ENCODE measurements at regions not wholly inside any gene's neighbourhood (a gene's known extent, or its start where the extent isn't known, plus 50 kb on each side); places are given as distances from the start of the nearest gene placed in this dataset.
"Not testable (repeated sequence)": the region's sequence is repeated elsewhere in the genome, so short reads cannot be mapped to it uniquely, and the experiment has no call there.

DNA sequence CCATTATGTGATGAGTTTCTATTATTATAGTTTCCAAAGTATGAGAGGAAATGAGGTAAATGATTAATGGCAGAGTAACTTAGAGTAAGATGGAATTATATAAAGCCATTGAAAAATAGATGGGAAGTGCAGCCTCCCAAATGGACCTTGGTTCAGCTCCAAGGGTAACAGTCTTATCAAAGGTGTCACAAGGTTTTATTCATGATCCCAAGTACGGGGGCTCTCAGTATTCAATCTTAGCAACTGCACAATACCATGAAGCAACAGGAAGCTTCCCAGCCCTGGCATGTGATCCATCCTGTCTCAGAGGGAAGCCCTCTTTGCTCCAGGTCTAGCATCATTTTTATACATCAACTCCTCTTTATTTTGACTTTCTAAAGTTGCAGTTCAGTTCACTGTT is 948.2 kb downstream of the GALC start:
- CTCF ChIA-PET = interaction anchor here (0.7 kb wide), 1 partner anchor 1541 kb away, joined by 3 read pairs; no protein-coding TSS in a partner anchor
- POLR2A ChIA-PET = interaction anchor here (0.6 kb wide), 1 partner anchor 1190 kb away, joined by 4 read pairs; no protein-coding TSS in a partner anchor

DNA sequence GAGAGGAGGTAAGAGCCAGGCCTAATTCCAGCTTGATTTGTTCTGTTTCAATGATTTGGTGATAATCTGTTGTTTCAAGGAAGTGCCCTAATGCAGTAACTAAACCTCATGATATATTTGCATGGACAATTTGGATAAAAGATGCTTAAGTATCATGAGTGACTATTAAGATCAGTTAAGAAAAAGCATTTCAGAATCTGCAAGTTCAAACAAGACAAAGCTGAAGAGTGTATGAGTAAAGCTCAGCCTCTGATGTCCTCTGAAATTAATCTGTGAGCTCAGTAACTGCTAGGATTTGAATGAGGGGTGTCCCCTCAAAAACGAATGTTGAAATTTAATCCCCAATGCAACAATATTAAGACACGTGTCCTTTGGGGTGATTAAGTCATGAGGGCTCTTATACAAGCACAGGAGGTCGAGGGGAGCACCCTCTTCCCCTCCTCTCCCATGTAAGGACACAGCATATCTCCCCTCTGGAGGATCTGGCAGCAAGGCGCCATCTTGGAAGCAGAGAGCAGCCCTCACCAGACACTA is 949.2 kb downstream of the GALC start:
- CTCF ChIA-PET = no interaction called here
- POLR2A ChIA-PET = no interaction called here

DNA sequence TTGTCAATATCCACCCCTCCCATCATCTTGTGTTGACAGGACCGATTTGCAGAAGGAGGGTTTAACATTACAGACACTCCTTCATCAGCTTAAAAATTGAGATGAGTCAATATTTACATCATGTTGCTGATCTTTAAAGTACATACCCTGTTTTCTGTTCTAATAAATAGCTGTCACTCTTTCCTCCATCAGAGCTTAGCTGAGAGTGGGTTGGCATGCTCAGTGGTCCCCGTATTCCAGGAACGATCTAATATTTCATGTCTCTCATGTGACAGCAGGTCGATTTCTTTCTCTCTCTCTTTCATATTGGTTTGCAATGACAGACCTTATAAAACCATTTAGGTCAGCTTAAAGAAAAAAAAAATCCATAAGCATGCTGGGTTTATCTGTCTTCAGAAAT is 950.6 kb downstream of the GALC start:
- CTCF ChIA-PET = no interaction called here
- POLR2A ChIA-PET = no interaction called here

DNA sequence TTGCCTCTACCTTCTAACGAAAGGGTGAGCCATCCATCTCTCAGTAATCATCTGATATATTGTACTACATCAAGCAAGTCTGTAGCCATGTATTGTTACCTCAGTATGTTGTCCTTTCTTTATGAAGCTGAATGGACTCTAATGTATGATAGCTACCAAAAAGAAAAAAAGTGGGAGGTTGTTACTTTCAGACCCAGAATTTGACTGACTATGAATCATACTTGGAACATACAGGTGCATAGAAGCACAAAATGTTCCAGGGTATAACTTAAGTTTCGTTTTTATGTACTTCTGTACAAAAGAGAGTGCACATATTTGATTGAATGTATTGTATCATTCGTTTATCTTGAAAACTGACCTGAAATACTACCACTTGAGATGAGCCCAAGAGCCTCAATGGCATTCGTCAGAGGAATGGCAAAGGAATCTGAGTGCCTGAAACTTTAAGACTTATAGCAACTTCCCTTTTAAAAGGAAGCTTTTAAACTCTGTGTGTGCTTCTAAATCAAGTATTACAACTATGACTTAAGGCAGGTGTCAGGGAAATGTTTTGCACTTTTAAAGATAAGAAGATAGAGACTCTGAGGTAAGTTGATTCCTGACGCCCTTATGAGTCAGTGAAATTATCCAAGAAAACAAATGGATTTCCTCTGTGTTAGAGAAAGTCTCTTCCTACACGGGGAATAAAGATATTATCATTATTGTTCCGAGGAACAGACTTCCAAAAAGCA is 951.5 kb downstream of the GALC start:
- ChIA-PET POLR2A (no interaction called here), CTCF (no interaction called here)

DNA sequence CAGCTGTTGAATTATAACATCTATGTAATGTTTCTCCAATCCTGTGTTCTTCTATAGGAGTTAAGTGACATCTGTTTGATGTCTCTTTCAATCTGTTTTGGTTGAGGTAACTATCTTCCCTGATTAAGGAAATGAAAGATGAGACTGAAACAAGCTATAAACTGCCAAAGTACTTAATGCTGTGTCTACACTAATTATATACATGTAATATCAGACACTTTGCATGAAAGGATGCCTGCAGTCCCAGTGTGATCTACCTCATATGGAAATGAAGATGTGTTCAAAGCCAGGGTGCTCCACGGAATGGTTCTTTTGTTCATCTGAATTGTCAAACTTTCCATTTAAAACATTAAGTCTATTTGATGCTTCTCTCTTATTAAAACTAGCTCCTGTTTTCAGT is 958.3 kb downstream of the GALC start:
- ChIA-PET CTCF (no interaction called here), POLR2A (no interaction called here)

DNA sequence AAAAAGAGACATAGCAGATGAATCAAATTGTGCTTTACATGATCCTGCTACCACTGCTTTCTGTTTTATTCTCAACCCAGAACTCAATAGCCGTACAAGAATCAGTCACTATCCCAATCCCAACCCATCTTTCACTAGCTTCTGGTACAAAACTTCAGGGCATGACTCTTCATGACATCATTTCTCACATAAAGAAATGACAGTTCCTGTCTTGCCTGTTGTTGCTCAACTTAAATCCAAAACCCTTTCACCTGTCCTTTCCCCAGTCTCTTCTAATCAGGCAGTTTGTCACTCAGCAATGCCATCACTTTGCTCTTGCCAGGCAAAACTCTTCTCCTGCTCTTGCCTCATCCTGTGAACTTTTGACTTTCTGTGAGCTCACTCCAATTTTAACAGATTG is 962.8 kb downstream of the GALC start:
- ChIA-PET POLR2A (no interaction called here), CTCF (no interaction called here)

DNA sequence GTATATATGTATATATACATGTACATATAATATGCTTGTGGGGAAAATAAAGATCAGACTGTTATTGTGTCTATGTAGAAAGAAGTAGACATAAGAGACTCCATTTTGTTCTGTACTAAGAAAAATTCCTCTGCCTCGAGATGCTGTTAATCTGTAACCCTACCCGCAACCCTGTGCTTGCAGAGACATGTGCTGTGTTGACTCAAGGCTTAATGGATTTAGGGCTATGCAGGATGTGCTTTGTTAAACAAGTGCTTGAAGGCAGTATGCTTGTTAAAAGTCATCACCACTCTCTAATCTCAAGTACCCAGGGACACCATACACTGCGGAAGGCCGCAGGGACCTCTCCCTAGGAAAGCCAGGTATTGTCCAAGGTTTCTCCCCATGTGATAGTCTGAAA is 972.9 kb downstream of the GALC start:
- CTCF ChIA-PET, POLR2A ChIA-PET: not testable (repeated sequence)

DNA sequence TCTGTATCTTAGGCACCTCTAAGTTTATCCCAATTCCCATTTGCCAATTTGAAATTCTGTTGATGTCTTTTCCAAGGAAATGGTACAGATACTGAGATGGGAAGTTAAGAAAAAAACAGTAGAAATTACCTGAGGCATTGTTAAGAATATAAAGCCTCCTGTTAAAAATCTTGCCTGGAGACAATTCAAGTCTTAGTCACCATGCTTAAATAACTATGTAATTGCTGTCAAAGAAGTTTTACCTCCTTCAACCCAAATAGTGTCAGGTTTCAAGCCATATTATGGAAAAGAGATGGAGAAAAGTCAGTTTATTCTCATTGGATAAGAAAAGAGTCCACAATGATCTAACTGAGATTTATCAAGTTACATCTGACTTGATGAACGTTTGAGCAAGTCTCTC is 974.7 kb downstream of the GALC start:
- CTCF ChIA-PET = no interaction called here

DNA sequence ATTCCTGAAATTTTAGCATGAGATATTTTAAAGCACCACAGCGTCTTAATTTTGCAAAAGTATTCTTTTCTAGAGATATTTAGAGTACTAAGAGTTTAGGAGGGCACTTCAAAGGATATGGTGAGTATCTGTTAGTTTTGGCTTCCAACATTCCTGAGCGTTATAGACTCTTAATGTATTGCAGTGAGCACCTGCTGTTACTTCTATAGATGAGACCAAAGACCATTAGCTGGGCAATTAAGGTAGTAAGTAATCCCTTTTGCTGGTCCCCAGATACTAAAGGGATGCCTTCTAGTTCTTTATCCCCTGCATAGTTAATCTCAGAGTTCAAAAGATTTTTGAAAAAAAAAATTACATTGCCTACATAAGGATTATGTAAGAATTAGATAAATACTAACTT is 975.6 kb downstream of the GALC start:
- ChIA-PET POLR2A (no interaction called here), CTCF (no interaction called here)

More for the DNA sequence above, 974.7 kb downstream of the GALC start:
- POLR2A ChIA-PET = no interaction called here

DNA sequence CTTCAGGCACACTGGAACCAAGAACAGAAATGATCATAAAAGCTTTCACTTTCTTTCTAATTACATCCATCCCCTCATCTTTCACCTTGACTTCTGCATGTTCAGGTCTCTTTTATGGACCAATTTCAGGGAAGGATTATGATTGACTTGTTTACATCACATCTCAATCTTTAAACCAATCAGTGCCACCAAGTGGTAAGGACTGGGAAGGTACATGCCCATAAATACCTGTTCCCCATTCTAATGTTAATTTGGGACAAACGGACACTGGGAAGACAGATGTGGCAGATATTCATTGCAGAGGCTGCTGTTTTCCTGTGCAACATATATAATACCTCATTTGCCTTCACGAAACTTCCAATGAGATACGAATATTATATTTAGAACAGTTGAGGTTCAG is 978.1 kb downstream of the GALC start:
- POLR2A ChIA-PET = no interaction called here
- CTCF ChIA-PET = no interaction called here

DNA sequence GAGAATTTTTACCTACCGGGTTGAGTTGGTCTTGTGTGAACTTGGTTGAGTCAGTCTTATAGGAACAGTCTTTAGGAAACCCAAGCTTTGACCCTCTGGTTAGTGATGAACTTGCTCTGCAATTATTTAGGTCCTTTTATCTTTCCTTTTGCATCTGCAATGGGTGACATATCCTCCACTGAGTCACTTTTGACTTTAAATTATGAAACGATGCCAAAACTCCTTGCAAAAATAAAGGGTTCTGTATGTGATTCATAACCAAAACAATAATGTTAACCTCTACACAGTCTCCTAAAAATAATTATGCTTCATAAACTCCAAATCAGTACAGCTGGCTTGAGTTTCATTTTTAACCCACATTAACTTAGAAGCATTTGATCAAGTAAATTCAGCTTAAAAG is 979.4 kb downstream of the GALC start:
- POLR2A ChIA-PET = no interaction called here
- CTCF ChIA-PET = no interaction called here

DNA sequence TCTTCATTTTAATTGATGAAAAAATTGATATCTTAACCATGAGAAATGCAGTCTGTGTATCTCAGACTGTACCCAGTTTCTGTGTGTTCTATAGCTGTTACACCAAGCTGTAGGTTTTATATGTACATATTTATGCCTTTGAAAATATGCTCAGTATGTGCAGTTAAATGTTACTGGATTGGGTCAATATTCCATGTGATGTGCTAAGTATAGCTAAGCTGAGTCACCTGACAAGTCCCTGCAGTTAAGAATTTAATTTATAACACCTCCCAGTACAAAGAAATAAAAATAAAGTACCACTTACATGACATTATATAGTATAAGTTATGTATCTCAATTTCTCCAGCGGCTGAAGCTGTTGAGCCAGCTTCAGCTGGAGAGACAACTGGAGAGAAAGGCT is 984.0 kb downstream of the GALC start:
- ChIA-PET POLR2A (no interaction called here), CTCF (no interaction called here)

DNA sequence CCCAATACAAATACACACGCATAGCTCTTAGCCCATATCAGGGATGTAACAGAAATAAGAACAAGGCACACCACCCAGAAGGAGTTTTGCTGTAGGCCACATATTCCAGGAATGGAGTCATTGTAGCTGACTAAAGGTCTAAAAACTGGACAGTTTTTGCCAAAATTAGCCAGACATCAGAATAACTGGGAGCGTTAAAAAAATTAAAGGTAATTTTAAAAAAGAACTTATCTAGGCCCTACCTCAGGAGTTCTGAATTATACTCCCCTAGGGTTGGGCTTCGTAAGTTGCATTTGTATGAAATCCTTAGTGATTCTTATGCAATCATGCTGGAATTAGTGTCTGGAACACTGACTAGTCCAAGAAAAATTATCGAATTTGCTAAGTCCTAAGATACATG is 987.7 kb downstream of the GALC start:
- POLR2A ChIA-PET = no interaction called here
- CTCF ChIA-PET = no interaction called here

DNA sequence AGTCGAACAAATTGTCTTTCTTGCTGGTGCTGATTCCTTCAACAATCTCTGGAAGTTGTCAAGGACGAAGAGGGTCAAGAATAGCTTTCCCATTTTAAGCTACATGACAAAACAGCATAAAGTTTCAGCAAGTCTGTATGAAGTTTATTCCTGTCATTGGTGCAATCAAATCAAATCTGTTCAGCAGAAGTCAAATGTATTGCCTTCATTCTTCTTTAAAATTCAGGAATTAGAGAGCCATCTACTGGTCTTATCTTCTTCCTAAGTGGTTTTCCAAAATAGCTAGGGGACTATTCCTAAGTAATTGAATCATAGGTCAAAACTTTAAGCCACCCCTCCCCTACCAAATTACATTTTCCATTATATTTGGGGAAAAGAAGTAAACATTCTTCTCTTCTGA is 990.2 kb downstream of the GALC start:
- CTCF ChIA-PET = no interaction called here
- POLR2A ChIA-PET = no interaction called here

DNA sequence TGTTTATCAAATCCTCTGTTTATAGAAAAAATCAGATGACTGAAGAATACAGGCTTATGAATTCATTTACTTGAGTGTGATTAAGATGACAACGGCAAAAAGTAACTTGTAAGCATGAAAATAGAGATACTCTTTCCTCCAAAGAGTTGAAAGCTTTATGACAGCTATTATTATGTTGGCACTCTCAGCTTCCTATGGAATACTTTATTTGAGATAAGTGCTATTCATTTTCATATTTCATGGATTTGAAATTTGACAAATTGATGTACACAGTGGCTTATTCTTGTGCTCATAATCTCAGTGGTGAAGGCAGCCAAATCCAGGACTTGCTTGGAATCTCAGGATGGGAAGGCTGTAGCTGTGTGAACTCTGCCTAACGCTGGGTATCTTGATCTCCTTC is 991.6 kb downstream of the GALC start:
- POLR2A ChIA-PET = no interaction called here
- CTCF ChIA-PET = no interaction called here

DNA sequence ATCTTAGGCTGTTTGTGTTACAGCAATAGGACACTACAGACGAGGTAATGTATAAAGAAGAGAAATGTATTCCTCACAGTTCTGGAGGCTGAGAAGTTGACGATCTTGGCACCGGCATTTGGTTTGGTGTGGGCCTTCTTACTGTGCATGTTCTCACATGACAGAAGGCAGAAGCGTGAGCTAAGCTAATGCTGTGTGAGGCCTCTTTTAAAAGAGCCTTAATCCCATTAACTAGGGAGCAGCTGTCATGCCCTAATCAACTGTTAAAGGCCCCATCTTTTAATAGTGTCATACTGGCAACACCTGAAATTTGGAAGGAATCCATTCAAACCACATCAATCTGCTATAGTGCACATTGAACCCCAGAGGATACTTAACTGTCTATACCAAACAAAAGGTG is 992.9 kb downstream of the GALC start:
- CTCF ChIA-PET = no interaction called here
- POLR2A ChIA-PET = no interaction called here

DNA sequence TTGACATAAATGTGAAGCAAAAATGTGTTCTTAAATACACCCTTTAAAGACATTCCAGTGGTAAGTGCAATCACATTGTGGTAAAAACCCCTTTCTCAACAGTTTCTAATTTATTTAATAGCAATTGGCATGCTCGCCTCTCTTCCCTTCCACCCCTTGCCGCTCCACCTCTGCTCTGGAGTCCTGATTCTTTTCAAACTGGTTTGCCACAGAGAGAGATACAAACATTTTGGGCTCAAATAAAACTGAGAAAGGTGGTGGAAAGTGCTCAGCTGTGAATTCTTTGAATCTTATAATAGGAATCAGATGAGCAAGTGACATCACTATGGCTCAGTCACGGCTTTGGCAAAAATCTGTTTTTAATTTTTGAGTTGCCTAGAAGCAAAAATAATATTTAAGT is 993.9 kb downstream of the GALC start:
- CTCF ChIA-PET = no interaction called here
- POLR2A ChIA-PET = no interaction called here

DNA sequence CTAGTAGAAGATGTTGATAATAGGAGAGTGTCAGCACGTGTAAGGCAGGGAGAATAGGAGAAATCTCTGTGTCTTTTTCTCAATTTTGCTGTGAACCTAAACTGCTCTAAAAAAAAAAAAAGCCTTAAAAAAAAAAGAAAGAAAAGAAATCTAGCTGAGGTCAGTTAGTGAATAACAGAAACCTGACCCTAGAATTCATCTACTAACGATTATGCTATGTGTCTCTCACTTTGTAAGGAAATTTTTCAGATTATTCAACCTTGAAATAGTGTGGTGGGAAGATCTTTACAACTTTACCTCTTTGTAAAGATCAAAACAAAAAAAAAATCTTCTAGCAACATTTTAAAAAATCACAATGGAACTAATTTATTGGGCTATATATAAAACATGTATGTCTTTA is 995.7 kb downstream of the GALC start:
- CTCF ChIA-PET = no interaction called here
- POLR2A ChIA-PET = no interaction called here

DNA sequence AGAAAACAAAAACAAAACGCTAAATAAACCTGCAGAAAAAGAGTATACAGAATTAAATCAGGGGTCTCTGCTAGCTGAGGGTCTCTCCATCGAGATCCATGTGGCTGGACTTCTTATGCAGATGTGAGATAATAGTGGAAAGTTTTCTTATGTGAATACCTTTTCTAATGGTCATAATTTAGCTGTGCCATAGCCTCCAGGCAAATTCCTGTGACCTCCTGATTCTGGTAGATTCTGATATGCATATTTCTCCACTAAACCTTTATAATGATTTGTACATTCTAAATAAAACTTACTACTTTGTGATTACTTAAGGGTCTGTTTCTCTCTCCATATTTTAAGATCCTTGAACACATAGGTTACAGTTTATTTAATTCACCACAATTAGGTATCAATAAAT is 1002.6 kb downstream of the GALC start:
- CTCF ChIA-PET = no interaction called here

DNA sequence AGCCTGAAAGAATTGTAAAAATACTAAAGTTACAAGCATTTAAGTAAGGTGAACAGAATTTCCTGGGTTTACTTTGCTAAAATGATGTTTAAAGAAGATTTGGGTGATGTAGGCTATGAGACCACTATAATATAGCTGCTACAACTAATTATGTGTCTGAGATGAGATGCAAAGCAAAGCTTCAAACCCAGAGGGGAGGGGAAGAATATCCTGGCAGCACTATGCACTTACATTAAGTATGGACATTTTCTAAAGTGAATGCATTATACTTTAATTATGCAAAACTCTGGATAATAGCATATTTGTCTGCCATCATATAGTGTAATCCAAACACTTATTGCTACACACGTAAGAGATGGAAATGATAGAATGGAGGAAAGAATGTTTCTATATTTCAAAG is 1003.7 kb downstream of the GALC start:
- POLR2A ChIA-PET = no interaction called here
- CTCF ChIA-PET = no interaction called here

More for the DNA sequence above, 1002.6 kb downstream of the GALC start:
- POLR2A ChIA-PET = no interaction called here

DNA sequence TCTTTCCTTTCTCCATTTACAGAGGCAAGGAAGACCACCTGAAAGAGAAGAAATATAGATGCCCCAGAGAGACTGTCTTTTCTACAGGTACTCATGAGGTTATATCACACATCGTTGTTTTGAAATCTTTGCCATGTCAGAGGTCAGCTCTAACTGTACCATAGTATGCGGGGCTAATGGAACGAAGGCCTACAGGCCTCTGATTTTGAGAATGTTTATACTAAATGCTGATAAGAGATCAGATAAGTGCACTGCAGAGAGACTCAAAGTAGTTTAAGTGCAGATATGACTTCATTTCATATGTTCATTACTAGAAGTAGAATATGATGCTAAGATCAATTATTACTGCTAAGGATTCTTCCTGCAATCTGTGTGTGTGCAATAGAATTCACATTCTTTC is 1005.0 kb downstream of the GALC start:
- POLR2A ChIA-PET = no interaction called here
- CTCF ChIA-PET = no interaction called here

DNA sequence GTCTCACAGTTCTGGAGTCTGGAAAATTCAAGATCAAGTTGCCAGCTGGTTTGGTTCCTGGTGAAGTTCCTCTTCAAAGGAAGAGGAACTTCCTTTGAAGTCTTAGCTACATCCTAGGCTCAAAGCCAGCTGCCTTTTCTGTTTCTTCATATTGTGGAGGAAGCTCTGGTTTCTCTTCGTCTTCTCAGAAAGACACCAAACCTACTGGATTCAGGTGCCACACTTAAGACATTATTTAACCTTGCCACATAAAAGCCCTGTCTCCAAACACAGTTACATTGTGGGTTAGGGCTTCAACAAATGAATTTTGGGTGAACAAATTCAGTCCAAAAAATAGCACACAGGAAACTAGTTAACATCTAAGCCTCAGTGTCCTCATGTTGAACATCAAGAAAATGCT is 1019.8 kb downstream of the GALC start:
- ChIA-PET CTCF (no interaction called here), POLR2A (no interaction called here)

DNA sequence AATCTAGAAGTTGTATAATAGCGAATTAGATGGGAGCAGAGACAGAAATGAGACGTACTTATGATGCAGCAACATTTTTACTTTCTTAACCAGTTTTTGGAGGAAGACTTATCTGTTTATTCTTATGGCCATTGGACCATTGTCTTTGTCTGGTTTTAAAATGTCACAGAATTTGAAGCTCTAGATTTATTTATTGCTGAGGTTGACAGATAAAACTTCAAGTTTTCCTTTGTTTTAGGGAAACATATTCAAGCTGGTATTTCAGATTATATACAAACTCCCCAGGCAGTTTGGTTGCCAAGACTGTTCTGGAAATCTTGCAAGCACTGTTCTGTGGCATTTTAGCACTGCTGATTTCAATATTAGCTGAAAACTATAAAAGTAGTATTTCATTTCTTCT is 1021.7 kb downstream of the GALC start:
- ChIA-PET POLR2A (no interaction called here), CTCF (no interaction called here)
